ENCODE measurements at regions not wholly inside any gene's neighbourhood (a gene's known extent, or its start where the extent isn't known, plus 50 kb on each side); places are given as distances from the start of the nearest gene placed in this dataset.

DNA sequence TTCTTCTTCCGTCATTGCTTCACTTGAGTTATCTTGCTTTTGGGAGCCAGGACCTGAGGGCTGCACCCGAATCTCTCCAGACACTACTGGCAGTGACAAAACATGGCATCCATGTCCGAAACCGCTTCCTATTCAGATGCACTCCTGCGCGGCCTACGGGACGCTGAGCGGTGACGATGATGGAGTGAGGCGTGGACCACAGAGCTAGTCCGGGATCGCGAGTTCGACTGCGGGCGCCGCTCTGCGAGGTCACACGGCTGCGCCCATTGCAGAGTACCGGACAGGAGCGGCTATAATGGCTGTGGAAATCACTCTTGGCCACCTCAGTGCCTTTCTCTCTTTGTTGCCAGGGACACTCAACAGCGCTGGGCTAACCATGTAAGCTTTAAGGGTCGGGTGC, 453.8 kb upstream of the CNTN5 start:
- DNase-seq (ENCODE audit: low read depth, low spot score), result no peak
- ChIA-PET CTCF (no interaction called here), POLR2A (no interaction called here)
- TF ChIP-seq, protein P1, sequence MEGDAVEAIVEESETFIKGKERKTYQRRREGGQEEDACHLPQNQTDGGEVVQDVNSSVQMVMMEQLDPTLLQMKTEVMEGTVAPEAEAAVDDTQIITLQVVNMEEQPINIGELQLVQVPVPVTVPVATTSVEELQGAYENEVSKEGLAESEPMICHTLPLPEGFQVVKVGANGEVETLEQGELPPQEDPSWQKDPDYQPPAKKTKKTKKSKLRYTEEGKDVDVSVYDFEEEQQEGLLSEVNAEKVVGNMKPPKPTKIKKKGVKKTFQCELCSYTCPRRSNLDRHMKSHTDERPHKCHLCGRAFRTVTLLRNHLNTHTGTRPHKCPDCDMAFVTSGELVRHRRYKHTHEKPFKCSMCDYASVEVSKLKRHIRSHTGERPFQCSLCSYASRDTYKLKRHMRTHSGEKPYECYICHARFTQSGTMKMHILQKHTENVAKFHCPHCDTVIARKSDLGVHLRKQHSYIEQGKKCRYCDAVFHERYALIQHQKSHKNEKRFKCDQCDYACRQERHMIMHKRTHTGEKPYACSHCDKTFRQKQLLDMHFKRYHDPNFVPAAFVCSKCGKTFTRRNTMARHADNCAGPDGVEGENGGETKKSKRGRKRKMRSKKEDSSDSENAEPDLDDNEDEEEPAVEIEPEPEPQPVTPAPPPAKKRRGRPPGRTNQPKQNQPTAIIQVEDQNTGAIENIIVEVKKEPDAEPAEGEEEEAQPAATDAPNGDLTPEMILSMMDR (IDR thresholded peaks at IDR 0.05; ENCODE audit: insufficient read depth, low read length, missing control alignments), result no peak
- no peak overlapping the region for H3K4me3 ChIP-seq (ENCODE audit: low read depth, low read length)

DNA sequence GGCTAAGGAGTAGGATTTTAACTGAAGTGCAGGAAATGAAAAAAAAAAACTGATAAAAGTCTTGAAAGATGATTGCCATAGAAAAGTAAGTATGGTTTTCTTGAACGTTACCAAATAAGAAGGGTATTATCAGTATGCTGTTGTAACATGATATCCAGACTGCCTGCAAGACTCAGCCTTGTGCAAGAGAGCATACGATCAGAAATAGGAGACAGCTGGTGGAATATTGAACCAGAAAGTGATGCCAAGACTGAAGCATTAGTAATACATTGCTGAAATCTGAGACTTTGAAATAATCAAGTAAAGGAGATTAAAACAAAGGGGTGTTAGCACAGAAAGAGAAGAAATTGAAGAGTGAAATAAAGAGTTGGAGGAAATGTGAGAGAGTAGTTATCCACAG, 452.7 kb upstream of the CNTN5 start:
- TF ChIP-seq, protein P1 (IDR thresholded peaks at IDR 0.05; ENCODE audit: insufficient read depth, low read length, missing control alignments), result no peak
- DNase-seq (ENCODE audit: low read depth, low spot score), result no peak
- POLR2A ChIA-PET, result no interaction called here

DNA sequence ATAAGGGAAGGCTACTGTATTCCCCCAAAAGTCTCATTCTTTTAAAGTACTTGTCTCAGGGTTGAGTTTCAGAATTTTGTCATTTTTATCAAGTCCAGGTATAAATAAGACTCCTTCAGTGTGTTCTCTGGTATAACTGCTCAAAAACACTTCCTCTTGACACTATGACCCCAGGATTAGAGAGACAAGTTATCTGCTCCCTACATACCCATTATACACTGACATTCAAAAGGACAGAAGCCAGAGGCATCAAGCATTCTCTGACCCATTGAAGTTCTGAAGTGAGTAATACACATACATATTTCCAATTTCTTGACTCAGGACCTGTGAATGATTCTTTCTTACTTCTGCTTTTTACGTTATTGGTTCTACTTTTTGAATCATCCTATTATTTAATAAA, 447.8 kb upstream of the CNTN5 start:
- CTCF ChIA-PET, result no interaction called here
- POLR2A ChIA-PET, result no interaction called here
- H3K4me3 ChIP-seq (ENCODE audit: low read depth, low read length), result no peak overlapping the region
- DNase-seq (ENCODE audit: low read depth, low spot score), result no peak
- TF ChIP-seq, protein P1 (IDR thresholded peaks at IDR 0.05; ENCODE audit: insufficient read depth, low read length, missing control alignments), result no peak

More for the DNA sequence above, 452.7 kb upstream of the CNTN5 start:
- CTCF ChIA-PET, result no interaction called here
- no peak overlapping the region for H3K4me3 ChIP-seq (ENCODE audit: low read depth, low read length)

DNA sequence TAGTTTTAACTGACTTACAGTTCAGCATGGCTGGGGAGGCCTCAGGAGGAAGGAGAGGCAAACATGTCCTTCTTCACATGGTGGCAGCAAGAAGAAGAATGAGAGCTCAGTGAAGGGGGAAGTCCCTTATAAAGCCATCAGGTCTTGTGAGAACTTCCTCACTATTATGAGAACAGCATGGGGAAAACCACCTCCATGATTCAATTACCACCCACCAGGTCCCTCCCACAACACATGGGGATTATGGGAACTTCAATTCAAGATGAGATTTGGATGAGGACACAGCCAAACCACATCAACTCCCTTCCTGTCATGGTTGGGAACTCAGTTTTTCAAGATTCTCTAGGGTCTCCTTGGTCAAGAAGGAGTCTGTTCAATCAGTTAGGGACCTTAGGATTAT, 432.9 kb upstream of the CNTN5 start:
- TF ChIP-seq, protein P1 (IDR thresholded peaks at IDR 0.05; ENCODE audit: insufficient read depth, low read length, missing control alignments), result no peak
- POLR2A ChIA-PET, result no interaction called here
- CTCF ChIA-PET, result no interaction called here
- no peak for DNase-seq (ENCODE audit: low read depth, low spot score)
- no peak overlapping the region for H3K4me3 ChIP-seq (ENCODE audit: low read depth, low read length)

DNA sequence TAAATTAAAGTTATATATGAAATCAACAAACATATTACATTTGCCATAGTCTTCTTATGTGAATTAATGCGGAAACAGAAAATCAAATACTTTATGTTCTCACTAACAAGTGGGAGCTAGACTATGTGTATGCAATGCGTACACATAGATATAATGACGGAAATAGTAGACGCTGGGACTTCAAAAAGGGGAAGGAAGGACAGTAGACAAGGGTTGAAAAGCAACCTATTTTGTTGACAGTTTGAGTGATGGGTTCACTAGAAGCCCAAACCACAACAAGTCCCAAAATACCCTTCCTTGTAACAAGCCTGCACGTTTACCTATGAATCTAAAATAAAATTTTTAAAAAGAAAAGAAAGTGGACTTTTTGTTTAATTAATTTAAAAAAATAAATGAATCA, 430.8 kb upstream of the CNTN5 start:
- POLR2A ChIA-PET, result no interaction called here
- no peak for DNase-seq (ENCODE audit: low read depth, low spot score)
- no peak overlapping the region for H3K4me3 ChIP-seq (ENCODE audit: low read depth, low read length)
- TF ChIP-seq, protein P1 (IDR thresholded peaks at IDR 0.05; ENCODE audit: insufficient read depth, low read length, missing control alignments), result no peak
- CTCF ChIA-PET, result no interaction called here

DNA sequence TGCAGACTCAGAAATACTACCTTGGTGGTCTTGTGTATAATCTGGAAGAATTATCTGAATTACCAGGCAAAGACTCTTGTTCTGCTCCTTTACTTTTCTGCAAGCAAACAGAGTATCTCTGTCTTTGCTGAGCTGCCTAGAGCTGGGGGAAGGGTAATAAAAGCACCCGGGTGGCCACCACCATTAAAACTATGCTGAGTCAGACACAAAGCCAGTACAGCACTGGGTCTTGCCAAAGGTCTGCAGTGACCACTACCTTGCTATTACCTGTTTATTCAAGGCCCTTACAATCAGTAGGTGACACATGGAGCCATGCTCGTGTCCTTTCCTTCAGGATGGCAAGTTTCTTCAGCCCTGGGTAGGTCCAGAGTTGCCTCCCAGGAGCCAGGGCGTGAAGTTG, 420.6 kb upstream of the CNTN5 start:
- POLR2A ChIA-PET, result no interaction called here
- H3K4me3 ChIP-seq (ENCODE audit: low read depth, low read length), result no peak overlapping the region
- CTCF ChIA-PET, result no interaction called here
- DNase-seq (ENCODE audit: low read depth, low spot score), result no peak
- TF ChIP-seq, protein P1 (IDR thresholded peaks at IDR 0.05; ENCODE audit: insufficient read depth, low read length, missing control alignments), result no peak
